Neural cell (in vitro differentiated cells): ENCODE measurements at regions not wholly inside any gene's neighbourhood (a gene's known extent, or its start where the extent isn't known, plus 50 kb on each side); places are given as distances from the start of the nearest gene placed in this dataset.
"Not testable (repeated sequence)": the region's sequence is repeated elsewhere in the genome, so short reads cannot be mapped to it uniquely, and the experiment has no call there.

Experiments
- H2AFZ ChIP-seq: fragments of 200-600, 300-800 bp; sonication (generic), shearing (Covaris generic); 2 replicates; pipeline ENCODE4 v1.6.0; 2014; ENCODE audit warnings: low read depth, mild to moderate bottlenecking, antibody characterized with exemption, low read length, moderate library complexity
- H3F3A ChIP-seq: fragments of 200-600 bp; shearing (Covaris generic); 2 replicates; pipeline ENCODE4 v1.6.1; 2016; ENCODE audit warnings: mild to moderate bottlenecking, moderate library complexity, mixed read lengths, antibody characterized with exemption, low read length; ENCODE audit not compliant: insufficient read depth, poor library complexity, severe bottlenecking
- H3K27ac ChIP-seq: fragments of 200-600, 300-800 bp; sonication (generic), shearing (Covaris generic); 2 replicates; pipeline ENCODE4 v1.5.1; 2014; ENCODE audit warnings: mild to moderate bottlenecking, low read length, moderate library complexity
- H3K27me3 ChIP-seq: fragments of 300-800, 200-600 bp; sonication (generic), shearing (Covaris generic); 2 replicates; pipeline ENCODE4 v1.6.0; 2014; ENCODE audit warnings: mild to moderate bottlenecking, low read depth, low read length, moderate library complexity; ENCODE audit not compliant: insufficient read depth
- H3K36me3 ChIP-seq: fragments of 300-800, 200-600 bp; sonication (generic), shearing (Covaris generic); 2 replicates; pipeline ENCODE4 v1.5.1; 2014; ENCODE audit warnings: mild to moderate bottlenecking, antibody characterized with exemption, low read length, moderate library complexity; ENCODE audit not compliant: insufficient read depth
- H3K4me2 ChIP-seq: fragments of 300-800, 200-600 bp; sonication (generic), shearing (Covaris generic); 2 replicates; pipeline ENCODE4 v1.6.0; 2014; ENCODE audit warnings: mild to moderate bottlenecking, low read length
- H3K4me3 ChIP-seq: fragments of 300-800, 200-600 bp; sonication (generic), shearing (Covaris generic); 2 replicates; pipeline ENCODE4 v1.5.1; 2014; ENCODE audit warnings: mild to moderate bottlenecking, low read length, moderate library complexity
- H3K79me2 ChIP-seq: fragments of 200-600 bp; shearing (Covaris generic); replicated peaks from 2 replicates; pipeline ENCODE4 v1.6.0; 2014; ENCODE audit warnings: mild to moderate bottlenecking, low read length, moderate library complexity; ENCODE audit not compliant: insufficient read depth
- H3K9ac ChIP-seq: fragments of 300-800, 200-600 bp; sonication (generic), shearing (Covaris generic); 2 replicates; pipeline ENCODE4 v1.6.1; 2016; ENCODE audit warnings: mild to moderate bottlenecking, low read length, mixed read lengths
- H3K9me2 ChIP-seq: fragments of 200-600 bp; shearing (Covaris generic); 2 replicates; pipeline ENCODE4 v1.6.1; 2016; ENCODE audit warnings: mild to moderate bottlenecking, low read length, mixed read lengths; ENCODE audit not compliant: insufficient read depth
- H3K9me3 ChIP-seq: fragments of 200-600, 300-800 bp; sonication (generic), shearing (Covaris generic); 2 replicates; pipeline ENCODE4 v1.6.1; 2016; ENCODE audit warnings: mild to moderate bottlenecking, mixed run types, low read length, moderate library complexity, mixed read lengths
- H4K20me1 ChIP-seq: fragments of 200-600 bp; shearing (Covaris generic); 2 replicates; pipeline ENCODE4 v1.6.1; 2016; ENCODE audit warnings: mild to moderate bottlenecking, mixed run types; ENCODE audit not compliant: insufficient read depth
- CTCF ChIP-seq: fragments of 450-650 bp; IDR thresholded peaks from 2 replicates; pipeline ENCODE4 v1.5.1; 2014; ENCODE audit warnings: antibody characterized with exemption, mild to moderate bottlenecking, moderate library complexity; ENCODE audit not compliant: poor library complexity, severe bottlenecking
- EZH2 ChIP-seq: fragments of 200-600, 300-800 bp; shearing (Covaris generic), sonication (generic); IDR thresholded peaks from 2 replicates; pipeline ENCODE4 v1.6.1; 2014; ENCODE audit warnings: antibody characterized with exemption, low read length, borderline replicate concordance, mild to moderate bottlenecking; ENCODE audit not compliant: insufficient read depth, poor library complexity, severe bottlenecking
- MXI1 ChIP-seq: fragments of 450-650 bp; conservative IDR thresholded peaks from 2 replicates; pipeline ENCODE4 v1.6.1; 2014; ENCODE audit warnings: antibody characterized with exemption, mild to moderate bottlenecking; ENCODE audit not compliant: poor library complexity, severe bottlenecking
- POLR2AphosphoS5 ChIP-seq: IDR thresholded peaks from 2 replicates; pipeline ENCODE4 v1.6.1; 2012
- RAD21 ChIP-seq: fragments of 450-650 bp; conservative IDR thresholded peaks from 2 replicates; pipeline ENCODE4 v1.6.1; 2014; ENCODE audit warnings: antibody characterized with exemption, mild to moderate bottlenecking, moderate library complexity
- REST ChIP-seq: IDR thresholded peaks from 2 replicates; pipeline ENCODE4 v1.6.1; 2012; ENCODE audit warnings: borderline replicate concordance
- TAF1 ChIP-seq: IDR thresholded peaks from 2 replicates; pipeline ENCODE4 v1.6.1; 2012; ENCODE audit warnings: low read depth

GRCh38 chr9:7315116-7315515, 484.5 kb downstream of the DMAC1 start:
- no peak for TF ChIP-seq MXI1
- TF ChIP-seq TAF1, result no peak
- TF ChIP-seq REST, result no peak
- TF ChIP-seq CTCF, result no peak
- no peak for TF ChIP-seq RAD21
- Histone ChIP-seq H3K27me3 (no peaks in the 10 kb centered on the region), H3K9me2 (no peaks in the 10 kb centered on the region), H3K27ac (no peak overlapping the region), H3K36me3 (no peaks in the 10 kb centered on the region), H3K79me2 (no peaks in the 10 kb centered on the region), H3K9ac (no peak overlapping the region), H3F3A (no peaks in the 10 kb centered on the region), H3K9me3 (peaks cover 4% of the 10 kb centered on the region), H3K4me2 (no peak overlapping the region), H2AFZ (no peak overlapping the region), H3K4me3 (no peak overlapping the region), H4K20me1 (no peaks in the 10 kb centered on the region)

- Histone ChIP-seq H3K9me3 (peaks cover 8% of the 10 kb centered on the region), H3K27ac (no peak overlapping the region), H3K27me3 (no peaks in the 10 kb centered on the region), H3K4me2 (no peak overlapping the region), H2AFZ (no peak overlapping the region), H3F3A (no peaks in the 10 kb centered on the region), H3K9ac (no peak overlapping the region), H4K20me1 (no peaks in the 10 kb centered on the region), H3K79me2 (no peaks in the 10 kb centered on the region), H3K36me3 (no peaks in the 10 kb centered on the region), H3K9me2 (no peaks in the 10 kb centered on the region), H3K4me3 (no peak overlapping the region)
- no peak for TF ChIP-seq TAF1
- no peak for TF ChIP-seq EZH2
- no peak for TF ChIP-seq RAD21
- TF ChIP-seq MXI1, result no peak
- TF ChIP-seq CTCF, result no peak
- TF ChIP-seq REST, result no peak
- TF ChIP-seq POLR2AphosphoS5, result no peak
These were observed 486.2 kb downstream of the DMAC1 start for GRCh38 chr9:7313389-7313788.

DNA sequence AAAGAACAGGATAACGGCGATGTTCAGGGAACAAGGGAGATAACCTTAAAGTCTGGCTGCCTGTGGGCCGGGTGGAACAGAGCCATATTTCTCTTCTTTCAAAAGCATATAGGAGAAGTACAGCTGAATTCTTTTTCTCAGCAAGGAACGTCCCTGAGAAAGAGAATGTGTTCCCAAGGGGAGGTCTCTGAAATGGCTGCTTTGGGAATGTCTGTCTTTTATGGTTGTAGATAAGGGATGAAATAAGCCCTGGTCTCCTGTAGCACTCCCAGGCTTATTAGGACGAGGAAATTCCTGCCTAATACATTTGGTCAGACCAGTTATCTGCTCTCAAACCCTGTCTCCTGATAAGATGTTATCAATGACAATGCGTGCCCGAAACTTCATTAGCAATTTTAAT, 490.5 kb downstream of the DMAC1 start:
- not testable (repeated sequence) for H3K4me2 ChIP-seq, H4K20me1 ChIP-seq, H3K9me3 ChIP-seq, H3K27ac ChIP-seq, H3K9me2 ChIP-seq, H3K4me3 ChIP-seq, H2AFZ ChIP-seq, H3K27me3 ChIP-seq, H3K79me2 ChIP-seq, H3F3A ChIP-seq, H3K9ac ChIP-seq, H3K36me3 ChIP-seq
